Motor neuron (in vitro differentiated cells): ENCODE measurements at regions not wholly inside any gene's neighbourhood (a gene's known extent, or its start where the extent isn't known, plus 50 kb on each side); places are given as distances from the start of the nearest gene placed in this dataset.
A peak's percentile ranks its signal among the peaks of the same experiment; 100 is the strongest.

Source experiments
- ATAC-seq, 8 experiments: fragments of 200-7000 bp; cut with Tn5 transposase; replicated peaks in 6 of 8; 2 replicates each; pipeline ENCODE4 v1.8.0; 2021; ENCODE audit warnings: mild to moderate bottlenecking in 8 of 8, moderate library complexity in 8 of 8
- H3K27ac ChIP-seq, 2 donors: fragments of 250-450 bp; sonication (Bioruptor Pico); 2 replicates each; pipeline ENCODE4 v1.9.0; 2021; ENCODE audit warnings: antibody characterized with exemption in 2 of 2, mild to moderate bottlenecking in 2 of 2, moderate library complexity in 1 of 2
- H3K4me1 ChIP-seq, 2 donors: fragments of 250-450 bp; sonication (Bioruptor Pico); replicated peaks in 1 of 2; 2 replicates each; pipeline ENCODE4 v1.6.1; 2021; ENCODE audit warnings: antibody characterized with exemption in 2 of 2, mild to moderate bottlenecking in 2 of 2, moderate library complexity in 1 of 2
- H3K4me3 ChIP-seq, 5 donors: fragments of 250-450 bp; sonication (Bioruptor Pico); 2 replicates each; pipeline ENCODE4 v1.9.0; 2021; ENCODE audit warnings: antibody characterized with exemption in 5 of 5, mild to moderate bottlenecking in 5 of 5, moderate library complexity in 4 of 5
- WGBS, 10 experiments: fragments of 450-650 bp; shearing (Covaris generic); methylation state at CpG; one replicate each; pipeline ENCODE4 v1.0.0; 2022; 5-methylcytosine and 5-hydroxymethylcytosine counted together
- in situ Hi-C, 9 experiments: fragments of 400-800 bp; cut with MboI; loops; one replicate each; pipeline ENCODE4 v1.15.0; 2021; ENCODE audit warnings: low sequenced_read_pairs in 9 of 9, low pct_unique_long_range_greater_than_20kb in 2 of 9; ENCODE audit not compliant: unreplicated experiment in 9 of 9

- H3K4me3 ChIP-seq = no peak overlapping the region
- ATAC-seq = no peak
- H3K4me1 ChIP-seq = no peaks in the 10 kb centered on the region
- in situ Hi-C loops = loop anchor here in 2 of 9 experiments (25.0 kb wide), 1 partner anchor 428 kb away; no protein-coding TSS in a partner anchor
- 77% methylated on average over 3 of the region's 3 CpGs; no CpG with 5 or more reads in 9 of the 10 experiments for WGBS, 10 experiments
- no peak overlapping the region for H3K27ac ChIP-seq
Measured at GRCh38 chr20:58090161-58090560, 138.3 kb downstream of the ANKRD60 start.

- no peak overlapping the region for H3K27ac ChIP-seq
- in situ Hi-C loops = loop anchor here in 2 of 9 experiments (25.0 kb wide), 1 partner anchor 426 kb away; no protein-coding TSS in a partner anchor
- no peak for ATAC-seq
- 80 to 89% (median 87%) methylated on average over 1 to 7 of the region's 7 CpGs; no CpG with 5 or more reads in 6 of the 10 experiments for whole genome bisulfite sequencing, 10 experiments
- no peaks in the 10 kb centered on the region for H3K4me1 ChIP-seq
- no peak overlapping the region for H3K4me3 ChIP-seq
Measured at GRCh38 chr20:58088625-58089024, 139.8 kb downstream of the ANKRD60 start.

- Histone ChIP-seq H3K27ac (no peak overlapping the region), H3K4me1 (no peaks in the 10 kb centered on the region), H3K4me3 (no peak overlapping the region)
- WGBS, 10 experiments = 30 to 100% (median 80%) methylated on average over 1 to 7 of the region's 7 CpGs; no CpG with 5 or more reads in 2 of the 10 experiments
- in situ Hi-C loops = loop anchor here in 2 of 9 experiments (25.0 kb wide), 1 partner anchor 426 kb away; no protein-coding TSS in a partner anchor
- ATAC-seq = no peak
Measured at GRCh38 chr20:58088105-58088504, 140.3 kb downstream of the ANKRD60 start.

- H3K4me3 ChIP-seq = no peak overlapping the region
- no peak for ATAC-seq
- no peak overlapping the region for H3K27ac ChIP-seq
- no peaks in the 10 kb centered on the region for H3K4me1 ChIP-seq
- in situ Hi-C loops = loop anchor here in 2 of 9 experiments (25.0 kb wide), 1 partner anchor 425 kb away; no protein-coding TSS in a partner anchor
- 0 to 49% (median 27%) methylated on average over 1 to 4 of the region's 4 CpGs; no CpG with 5 or more reads in 5 of the 10 experiments for WGBS, 10 experiments
Measured at GRCh38 chr20:58087562-58087858, 140.9 kb downstream of the ANKRD60 start.

- no peak overlapping the region for H3K4me3 ChIP-seq
- WGBS, 10 experiments = 27 to 95% (median 64%) methylated on average over 1 to 10 of the region's 13 CpGs; no CpG with 5 or more reads in 2 of the 10 experiments
- in situ Hi-C loops = loop anchor here in 2 of 9 experiments (25.0 kb wide), 1 partner anchor 425 kb away; no protein-coding TSS in a partner anchor
Measured at GRCh38 chr20:58086763-58087561, 141.5 kb downstream of the ANKRD60 start.

GRCh38 chr20:58084966-58085365 lies 143.5 kb downstream of the ANKRD60 start:
- H3K4me1 ChIP-seq = no peaks in the 10 kb centered on the region
- no peak overlapping the region for H3K4me3 ChIP-seq
- WGBS, 10 experiments = 68 to 100% (median 80%) methylated on average over 1 to 6 of the region's 6 CpGs; no CpG with 5 or more reads in 5 of the 10 experiments
- no peak overlapping the region for H3K27ac ChIP-seq
- in situ Hi-C loops = loop anchor here in 2 of 9 experiments (25.0 kb wide), 1 partner anchor 423 kb away; no protein-coding TSS in a partner anchor
- no peak for ATAC-seq

More at GRCh38 chr20:58086763-58087561, 141.5 kb downstream of the ANKRD60 start:
- no peak overlapping the region for H3K27ac ChIP-seq
- ATAC-seq = peak in 4 of 8 experiments; percentile 32 to 56 (median 39)
- H3K4me1 ChIP-seq = no peaks in the 10 kb centered on the region

GRCh38 chr20:58084566-58084965 lies 143.9 kb downstream of the ANKRD60 start:
- 17 to 100% (median 100%) methylated on average over 1 to 2 of the region's 7 CpGs; no CpG with 5 or more reads in 5 of the 10 experiments for WGBS, 10 experiments
- H3K27ac ChIP-seq = no peak overlapping the region
- no peaks in the 10 kb centered on the region for H3K4me1 ChIP-seq
- no peak for ATAC-seq
- no peak overlapping the region for H3K4me3 ChIP-seq
- in situ Hi-C loops = loop anchor here in 2 of 9 experiments (25.0 kb wide), 1 partner anchor 422 kb away; no protein-coding TSS in a partner anchor

- H3K27ac ChIP-seq = no peak overlapping the region
- peak in 2 of 8 experiments; percentile 26 to 46 for ATAC-seq
- WGBS, 10 experiments = 0 to 86% (median 42%) methylated on average over 1 of the region's 1 CpG; no CpG with 5 or more reads in 4 of the 10 experiments
- H3K4me3 ChIP-seq = no peak overlapping the region
- no peaks in the 10 kb centered on the region for H3K4me1 ChIP-seq
- in situ Hi-C loops = loop anchor here in 2 of 9 experiments (25.0 kb wide), 1 partner anchor 420 kb away; no protein-coding TSS in a partner anchor
Measured at GRCh38 chr20:58081846-58082245, 146.6 kb downstream of the ANKRD60 start.

GRCh38 chr20:58078741-58079522 lies 149.5 kb downstream of the ANKRD60 start:
- no peak overlapping the region for H3K4me3 ChIP-seq
- H3K4me1 ChIP-seq = peaks cover 0 to 6% of the 10 kb centered on the region in 2 donors
- in situ Hi-C loops = loop anchor here in 2 of 9 experiments (25.0 kb wide), 1 partner anchor 417 kb away; no protein-coding TSS in a partner anchor
- no peak for ATAC-seq
- WGBS, 10 experiments = 18 to 100% (median 67%) methylated on average over 1 to 3 of the region's 7 CpGs; no CpG with 5 or more reads in 5 of the 10 experiments
- H3K27ac ChIP-seq = no peak overlapping the region

- ATAC-seq = no peak
Measured at GRCh38 chr20:58077282-58077681, 151.2 kb downstream of the ANKRD60 start.

GRCh38 chr20:58076405-58076804 lies 152.0 kb downstream of the ANKRD60 start:
- Histone ChIP-seq H3K4me3 (no peak overlapping the region), H3K27ac (no peak overlapping the region), H3K4me1 (peaks cover 0 to 6% of the 10 kb centered on the region in 2 donors)
- ATAC-seq = no peak
- WGBS, 10 experiments = 8 to 78% (median 25%) methylated on average over 2 to 4 of the region's 4 CpGs; no CpG with 5 or more reads in 5 of the 10 experiments
- in situ Hi-C loops = loop anchor here in 2 of 9 experiments (25.0 kb wide), 1 partner anchor 414 kb away; no protein-coding TSS in a partner anchor

More at GRCh38 chr20:58077282-58077681, 151.2 kb downstream of the ANKRD60 start:
- peaks cover 0 to 6% of the 10 kb centered on the region in 2 donors for H3K4me1 ChIP-seq
- no peak overlapping the region for H3K27ac ChIP-seq
- WGBS, 10 experiments = 63 to 100% (median 98%) methylated on average over 1 to 4 of the region's 6 CpGs; no CpG with 5 or more reads in 4 of the 10 experiments
- in situ Hi-C loops = loop anchor here in 2 of 9 experiments (25.0 kb wide), 1 partner anchor 415 kb away; no protein-coding TSS in a partner anchor
- H3K4me3 ChIP-seq = no peak overlapping the region

GRCh38 chr20:58075586-58076345 lies 152.7 kb downstream of the ANKRD60 start:
- Histone ChIP-seq H3K4me3 (no peak overlapping the region), H3K4me1 (peaks cover 0 to 6% of the 10 kb centered on the region in 2 donors), H3K27ac (no peak overlapping the region)
- ATAC-seq = peak in 4 of 8 experiments; percentile 35 to 79 (median 40)
- in situ Hi-C loops = loop anchor here in 2 of 9 experiments (25.0 kb wide), 1 partner anchor 413 kb away; no protein-coding TSS in a partner anchor
- 40 to 90% (median 78%) methylated on average over 3 to 13 of the region's 14 CpGs; no CpG with 5 or more reads in 1 of the 10 experiments for WGBS, 10 experiments
